ENCODE measurements at regions not wholly inside any gene's neighbourhood (a gene's known extent, or its start where the extent isn't known, plus 50 kb on each side); places are given as distances from the start of the nearest gene placed in this dataset.
A peak's percentile ranks its signal among the peaks of the same experiment; 100 is the strongest.

- TF ChIP-seq, protein P1, sequence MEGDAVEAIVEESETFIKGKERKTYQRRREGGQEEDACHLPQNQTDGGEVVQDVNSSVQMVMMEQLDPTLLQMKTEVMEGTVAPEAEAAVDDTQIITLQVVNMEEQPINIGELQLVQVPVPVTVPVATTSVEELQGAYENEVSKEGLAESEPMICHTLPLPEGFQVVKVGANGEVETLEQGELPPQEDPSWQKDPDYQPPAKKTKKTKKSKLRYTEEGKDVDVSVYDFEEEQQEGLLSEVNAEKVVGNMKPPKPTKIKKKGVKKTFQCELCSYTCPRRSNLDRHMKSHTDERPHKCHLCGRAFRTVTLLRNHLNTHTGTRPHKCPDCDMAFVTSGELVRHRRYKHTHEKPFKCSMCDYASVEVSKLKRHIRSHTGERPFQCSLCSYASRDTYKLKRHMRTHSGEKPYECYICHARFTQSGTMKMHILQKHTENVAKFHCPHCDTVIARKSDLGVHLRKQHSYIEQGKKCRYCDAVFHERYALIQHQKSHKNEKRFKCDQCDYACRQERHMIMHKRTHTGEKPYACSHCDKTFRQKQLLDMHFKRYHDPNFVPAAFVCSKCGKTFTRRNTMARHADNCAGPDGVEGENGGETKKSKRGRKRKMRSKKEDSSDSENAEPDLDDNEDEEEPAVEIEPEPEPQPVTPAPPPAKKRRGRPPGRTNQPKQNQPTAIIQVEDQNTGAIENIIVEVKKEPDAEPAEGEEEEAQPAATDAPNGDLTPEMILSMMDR (IDR thresholded peaks at IDR 0.05; ENCODE audit: low read depth, low read length, missing control alignments) = peak; percentile 33
- H3K4me3 ChIP-seq (replicated peaks; ENCODE audit: low read depth, low read length) = no peak overlapping the region
- DNase-seq (ENCODE audit: extremely low read depth, low read depth) = no peak
These were observed 1435.2 kb downstream of the UQCRFS1 start for GRCh38 chr19:27777726-27778125.

GRCh38 chr19:27777242-27777641 is 1435.7 kb downstream of the UQCRFS1 start:
- DNase-seq (ENCODE audit: extremely low read depth, low read depth) = no peak
- TF ChIP-seq, protein P1 (IDR thresholded peaks at IDR 0.05; ENCODE audit: low read depth, low read length, missing control alignments) = no peak
- H3K4me3 ChIP-seq (replicated peaks; ENCODE audit: low read depth, low read length) = no peak overlapping the region

DNA sequence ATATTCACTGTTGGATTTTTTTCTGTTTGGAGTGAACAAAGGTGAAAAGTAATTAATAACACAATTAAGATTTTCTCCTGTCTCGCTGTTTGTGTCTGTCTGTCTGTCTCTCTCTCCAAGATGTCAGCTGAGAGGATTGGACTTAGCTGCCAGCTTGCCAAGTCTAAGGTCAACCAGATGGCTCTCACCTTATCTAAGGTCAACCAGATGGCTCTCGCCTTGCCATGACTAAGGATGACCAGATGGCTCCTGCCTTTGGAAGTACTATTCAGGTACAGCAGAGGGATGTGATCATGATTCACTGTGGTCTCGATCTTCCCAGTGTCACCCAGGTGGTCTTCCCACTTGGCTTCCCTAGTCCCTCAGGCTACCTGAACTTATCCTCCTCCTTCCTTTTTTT is 1436.4 kb downstream of the UQCRFS1 start:
- TF ChIP-seq, protein P1 (IDR thresholded peaks at IDR 0.05; ENCODE audit: low read depth, low read length, missing control alignments) = no peak
- DNase-seq (ENCODE audit: extremely low read depth, low read depth) = no peak
- no peak overlapping the region for H3K4me3 ChIP-seq (replicated peaks; ENCODE audit: low read depth, low read length)

DNA sequence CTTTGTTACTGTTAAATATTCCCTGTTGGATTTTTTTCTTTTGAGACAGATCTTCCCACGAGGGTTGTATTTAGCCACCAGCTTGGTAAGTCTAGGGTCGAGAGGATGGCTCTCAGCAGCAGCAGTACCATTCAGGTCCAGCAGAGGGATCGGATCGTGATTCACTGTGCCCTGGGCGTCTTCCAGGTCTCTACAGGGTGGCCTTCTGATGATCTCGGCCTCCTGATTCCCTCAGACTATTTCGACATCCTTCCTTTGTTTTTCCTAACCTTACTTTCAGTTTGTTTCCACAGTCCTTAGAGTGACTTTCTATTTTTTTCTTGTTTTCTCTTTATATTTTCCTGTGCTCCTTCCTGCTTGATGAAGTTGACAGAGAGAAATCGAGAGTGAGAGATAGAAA is 1436.9 kb downstream of the UQCRFS1 start:
- H3K4me3 ChIP-seq (replicated peaks; ENCODE audit: low read depth, low read length) = no peak overlapping the region
- no peak for DNase-seq (ENCODE audit: extremely low read depth, low read depth)
- TF ChIP-seq, protein P1 (IDR thresholded peaks at IDR 0.05; ENCODE audit: low read depth, low read length, missing control alignments) = peak; percentile 44

DNA sequence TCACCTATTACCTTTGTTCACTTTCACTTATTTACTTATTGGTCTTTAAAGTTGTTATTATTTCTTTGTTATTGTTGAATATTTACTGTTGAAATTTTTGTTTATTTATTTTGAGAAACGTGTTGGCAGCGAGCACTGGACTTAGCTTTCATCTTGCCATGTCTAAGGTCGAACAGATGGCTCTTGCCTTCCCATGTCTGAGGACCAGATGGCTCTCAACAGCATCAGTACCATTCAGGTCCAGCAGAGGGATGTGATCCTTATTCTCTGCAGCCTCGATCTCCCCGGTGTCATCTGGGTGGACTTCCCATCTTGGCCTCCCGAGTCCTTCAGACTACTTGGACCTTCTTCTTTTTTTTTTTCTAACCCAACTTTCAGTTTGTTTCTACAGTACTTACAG is 1437.6 kb downstream of the UQCRFS1 start:
- TF ChIP-seq, protein P1 (IDR thresholded peaks at IDR 0.05; ENCODE audit: low read depth, low read length, missing control alignments) = no peak
- no peak for DNase-seq (ENCODE audit: extremely low read depth, low read depth)
- no peak overlapping the region for H3K4me3 ChIP-seq (replicated peaks; ENCODE audit: low read depth, low read length)

DNA sequence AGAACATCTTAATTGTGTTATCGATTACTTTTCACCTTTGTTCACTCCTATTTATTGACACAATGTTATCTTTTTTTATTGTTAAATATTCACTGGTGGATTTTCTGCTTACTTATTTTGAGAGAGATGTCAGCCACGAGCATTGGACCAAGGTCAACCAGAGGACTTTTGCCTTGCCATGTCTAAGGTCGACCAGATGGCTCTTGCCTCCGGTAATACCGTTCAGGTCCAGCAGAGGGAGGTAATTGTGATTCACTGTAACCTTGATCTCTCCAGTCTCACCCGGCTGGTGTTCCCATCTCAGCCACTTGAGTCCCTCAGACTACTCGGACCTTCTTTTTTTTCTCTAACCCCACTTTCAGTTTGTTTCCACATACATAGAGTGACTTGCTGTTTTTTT is 1438.1 kb downstream of the UQCRFS1 start:
- no peak for DNase-seq (ENCODE audit: extremely low read depth, low read depth)
- no peak overlapping the region for H3K4me3 ChIP-seq (replicated peaks; ENCODE audit: low read depth, low read length)
- TF ChIP-seq, protein P1 (IDR thresholded peaks at IDR 0.05; ENCODE audit: low read depth, low read length, missing control alignments) = peak; percentile 39

DNA sequence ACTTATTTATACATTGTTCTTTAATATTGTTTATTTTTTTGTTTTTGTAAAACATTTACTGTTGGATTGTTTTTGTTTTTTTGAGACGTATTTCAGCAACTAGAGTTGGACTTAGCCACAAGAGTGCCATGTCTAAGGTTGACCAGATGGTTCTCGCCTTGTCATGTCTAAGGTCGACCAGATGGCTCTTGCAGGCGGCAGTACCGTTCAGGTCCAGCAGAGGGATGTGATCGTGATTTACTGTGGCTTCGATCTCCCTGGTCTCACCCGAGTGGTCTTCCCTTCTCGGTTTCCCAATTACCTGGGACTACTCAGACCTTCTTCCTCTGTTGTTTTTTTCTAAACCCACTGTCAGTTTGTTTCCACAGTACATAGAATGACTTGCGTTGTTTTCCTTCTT is 1438.6 kb downstream of the UQCRFS1 start:
- H3K4me3 ChIP-seq (replicated peaks; ENCODE audit: low read depth, low read length) = no peak overlapping the region
- DNase-seq (ENCODE audit: extremely low read depth, low read depth) = no peak
- TF ChIP-seq, protein P1 (IDR thresholded peaks at IDR 0.05; ENCODE audit: low read depth, low read length, missing control alignments) = peak; percentile 38
